AG08396 (cell line): ENCODE measurements at regions not wholly inside any gene's neighbourhood (a gene's known extent, or its start where the extent isn't known, plus 50 kb on each side); places are given as distances from the start of the nearest gene placed in this dataset.

Experiments used
- DNase-seq: peaks from one replicate; pipeline ENCODE4 v3.0.0; 2012; ENCODE audit warnings: low spot score, mixed read lengths

DNA sequence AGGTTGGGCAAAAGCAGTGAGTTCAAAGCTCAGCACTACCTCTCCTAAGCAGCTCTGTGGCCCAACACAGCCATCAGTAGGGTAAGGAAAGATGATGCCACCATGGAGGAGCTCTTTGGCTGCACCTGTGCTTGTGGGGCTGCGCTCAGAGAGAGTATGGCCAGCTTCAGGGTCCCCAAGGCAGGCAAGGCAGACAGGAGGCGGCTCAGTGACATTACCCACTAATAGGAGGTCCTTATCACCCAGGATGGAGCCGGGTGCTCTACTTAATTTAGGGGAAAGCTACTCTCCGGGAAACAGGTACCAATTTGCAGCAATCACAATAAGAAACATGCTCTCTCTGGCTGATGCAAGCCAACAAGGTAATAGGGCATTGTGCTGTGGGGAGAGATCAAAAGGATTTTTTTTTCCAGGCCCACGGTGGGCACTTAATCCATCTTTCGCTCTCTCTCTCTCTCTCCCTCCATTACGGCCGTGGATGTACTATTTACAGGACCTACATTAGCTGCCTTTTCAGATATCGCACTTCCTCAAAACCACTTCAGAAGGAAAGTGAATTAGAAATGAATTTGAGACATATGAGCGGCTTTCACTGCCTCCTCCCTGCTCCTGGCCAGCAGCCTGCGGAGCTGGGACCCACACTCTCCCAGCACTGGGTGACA is 446.3 kb downstream of the SOX6 start:
- DNase-seq: no peak

DNA sequence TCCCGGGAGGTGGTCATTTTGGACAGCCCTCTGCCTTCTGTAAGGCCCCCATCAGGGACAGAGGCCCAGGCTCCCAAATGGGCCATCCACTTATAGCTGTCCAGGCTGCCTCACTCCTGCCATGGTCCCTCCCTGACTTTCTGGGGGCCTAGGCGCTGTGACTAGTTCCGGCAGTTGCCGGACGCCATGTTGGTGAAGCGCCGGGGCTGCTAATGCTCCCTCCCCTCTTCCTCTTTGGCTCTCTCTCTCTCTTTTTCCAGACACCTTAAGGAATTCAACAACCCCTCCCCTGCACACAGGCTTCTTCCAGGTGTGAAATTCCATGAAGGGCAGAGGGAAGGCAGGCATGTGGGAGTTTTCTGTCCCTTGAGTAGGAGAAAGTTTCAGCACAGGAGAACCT is 445.6 kb downstream of the SOX6 start:
- no peak for DNase-seq

DNA sequence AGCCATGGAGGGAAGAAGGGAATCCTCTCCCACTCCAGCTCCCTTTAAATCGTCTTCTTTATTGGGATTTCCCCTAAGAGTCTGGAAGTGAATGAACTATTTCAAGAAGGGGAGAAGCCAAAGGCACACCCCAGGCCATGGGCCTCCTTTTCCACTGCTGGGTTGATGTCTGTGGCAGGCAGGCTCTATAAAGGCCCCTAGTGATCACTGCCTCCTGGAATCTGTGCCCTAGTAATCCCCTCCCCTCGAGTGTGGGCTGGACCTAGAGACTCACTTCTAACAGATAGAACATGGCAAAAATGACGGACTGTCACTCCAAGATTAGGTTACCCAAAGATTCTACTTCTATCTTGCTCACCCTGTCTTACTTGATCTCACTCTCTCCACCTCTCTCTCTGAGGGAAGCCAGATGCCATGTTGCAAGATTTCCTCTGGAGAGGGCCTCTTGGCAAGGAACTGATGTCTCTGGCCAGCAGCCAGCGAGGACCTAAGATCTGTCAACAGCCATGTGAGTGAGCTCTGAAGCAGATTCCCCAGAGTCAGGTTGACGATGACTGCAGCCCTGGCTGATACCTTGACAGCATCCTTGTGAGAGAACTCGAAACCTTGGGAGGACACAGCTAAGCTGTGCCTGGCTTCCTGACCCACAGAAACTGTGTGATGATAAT is 444.8 kb downstream of the SOX6 start:
- no peak for DNase-seq

DNA sequence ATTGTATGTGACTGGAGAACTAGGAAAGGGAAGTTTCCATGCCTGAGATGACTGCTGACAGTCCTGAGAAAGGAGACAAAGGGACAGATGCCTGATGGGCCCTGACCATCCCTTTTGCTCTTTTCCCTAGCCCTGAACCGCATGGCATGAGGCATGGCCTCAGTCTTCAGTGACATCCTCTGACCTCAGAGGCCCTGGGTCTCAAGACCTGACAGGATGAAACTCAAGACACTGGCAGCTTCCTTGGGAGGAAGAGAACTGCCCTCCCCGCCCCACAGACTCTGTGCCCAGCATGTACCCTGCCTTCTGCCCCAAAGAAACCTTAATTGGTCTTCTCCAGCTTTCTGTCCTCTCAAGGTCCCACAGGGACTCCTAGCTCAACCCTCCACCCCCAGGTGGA is 444.1 kb downstream of the SOX6 start:
- no peak for DNase-seq

DNA sequence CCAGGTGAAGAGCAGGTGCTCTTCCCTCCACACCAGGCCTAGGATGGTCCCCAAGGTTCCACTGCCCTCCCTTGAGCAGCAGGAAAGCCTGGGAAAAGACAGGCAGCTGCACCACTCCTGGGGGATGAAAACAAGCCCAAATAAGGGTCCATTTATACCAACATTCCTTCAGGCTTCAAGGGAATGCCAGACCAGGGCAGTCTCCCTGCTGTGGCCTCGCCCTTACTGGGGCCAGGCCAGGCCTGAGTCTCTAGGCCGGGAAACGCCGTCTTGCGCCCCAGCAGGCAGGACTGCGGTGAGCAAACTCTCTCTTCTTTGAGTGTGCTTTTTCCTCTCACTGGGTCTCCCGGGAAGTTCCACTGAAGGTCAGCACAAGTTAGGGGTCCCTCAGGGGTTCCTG is 443.5 kb downstream of the SOX6 start:
- no peak for DNase-seq

DNA sequence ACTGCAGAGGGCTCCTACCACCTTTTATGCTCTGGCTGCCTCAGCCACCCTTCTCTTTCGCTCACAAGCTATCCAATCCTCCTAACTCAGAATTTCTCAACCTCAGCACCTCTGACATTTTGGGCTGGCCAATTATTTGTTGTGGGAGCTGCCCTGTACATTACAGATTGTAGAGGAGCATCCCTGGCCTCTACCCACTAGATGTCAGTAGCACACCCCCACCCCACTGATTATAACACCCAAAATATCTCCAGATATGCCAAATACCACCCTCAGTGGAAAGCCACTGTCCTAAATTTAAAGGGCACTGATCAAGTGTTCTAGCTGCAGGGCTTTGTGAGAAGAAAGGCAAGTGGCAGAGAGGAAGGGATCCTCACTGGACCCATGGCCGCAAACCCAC is 443.1 kb downstream of the SOX6 start:
- no peak for DNase-seq
